Adrenal gland (tissue), 9 donors: ENCODE measurements at regions not wholly inside any gene's neighbourhood (a gene's known extent, or its start where the extent isn't known, plus 50 kb on each side); places are given as distances from the start of the nearest gene placed in this dataset.

Experiments used
- DNase-seq, 7 donors: peaks; one replicate each; pipeline ENCODE4 v3.0.0-alpha.2; 2019 to 2020
- H3K27ac ChIP-seq, 5 donors: fragments of 200-600 bp; sonication (generic) in 4 of 5; 1 replicate in 3 of 5; 2 replicates in 2 of 5; pipeline versions ENCODE4 v1.5.1 to v1.8.0; 2016 to 2020; ENCODE audit warnings: mild to moderate bottlenecking in 1 of 5
- H3K27me3 ChIP-seq: fragments of 200-600 bp; 2 replicates; pipeline ENCODE4 v1.8.0; 2021
- H3K36me3 ChIP-seq, 2 donors: fragments of 200-600 bp; replicated peaks in 1 of 2; 1 replicate in 1 of 2; 2 replicates in 1 of 2; pipeline versions ENCODE4 v1.5.1 to v1.8.0; 2018 to 2022
- H3K4me1 ChIP-seq, 2 donors: fragments of 200-600 bp; replicated peaks in 1 of 2; 1 replicate in 1 of 2; 2 replicates in 1 of 2; pipeline versions ENCODE4 v1.5.1 to v1.8.0; 2018 to 2021
- H3K4me3 ChIP-seq, 4 donors: fragments of 200-600 bp; sonication (generic) in 3 of 4; one replicate each; pipeline ENCODE4 v1.5.1; 2016 to 2018
- H3K9me3 ChIP-seq, 3 donors: fragments of 200-600 bp; sonication (generic) in 1 of 3; replicated peaks in 1 of 3; 1 replicate in 2 of 3; 2 replicates in 1 of 3; pipeline versions ENCODE4 v1.5.1 to v1.8.0; 2016 to 2021
- POLR2A ChIP-seq, 2 donors: fragments of 450-650 bp; IDR thresholded peaks; one replicate each; pipeline ENCODE4 v1.6.1; 2017; ENCODE audit warnings: antibody characterized with exemption in 2 of 2, mild to moderate bottlenecking in 2 of 2, moderate library complexity in 1 of 2
- WGBS, 4 donors: extraction: QIAGEN DNeasy Blood & Tissue Kit in 2 of 4; methylation state at CpG; one replicate each; pipeline versions ENCODE4 v1.1.5 to v1.1.7; 2013 to 2017; 5-methylcytosine and 5-hydroxymethylcytosine counted together
- intact Hi-C, 2 donors: fragments of 100-400 bp; cut with DNase I; formaldehyde crosslinking; loops; one replicate each; pipeline versions ENCODE4 v1.14.1 to v1.15.0; 2022 to 2023
- TF ChIP-seq, protein P1 (sequence below), 6 experiments: fragments of 450-650 bp in 4 of 6; fragments of 200-600 bp in 2 of 6; sonication (generic) in 1 of 6; IDR thresholded peaks; 1 replicate in 5 of 6; 2 replicates in 1 of 6; pipeline versions ENCODE4 v1.5.1 to v1.8.0; 2016 to 2021; ENCODE audit warnings: antibody characterized with exemption in 6 of 6, mild to moderate bottlenecking in 2 of 6, moderate library complexity in 1 of 6
- donor health status: healthy with polysubstance abuse.
- donor health status: Bipolar disorder and iron deficiency.
- donor health status: DM: yes; HTN: yes; CAD: no.
- donor health status: DM: no; HTN: no; CAD: no.
- donor health status: DM: no; HTN: no; CAD: no.

DNA sequence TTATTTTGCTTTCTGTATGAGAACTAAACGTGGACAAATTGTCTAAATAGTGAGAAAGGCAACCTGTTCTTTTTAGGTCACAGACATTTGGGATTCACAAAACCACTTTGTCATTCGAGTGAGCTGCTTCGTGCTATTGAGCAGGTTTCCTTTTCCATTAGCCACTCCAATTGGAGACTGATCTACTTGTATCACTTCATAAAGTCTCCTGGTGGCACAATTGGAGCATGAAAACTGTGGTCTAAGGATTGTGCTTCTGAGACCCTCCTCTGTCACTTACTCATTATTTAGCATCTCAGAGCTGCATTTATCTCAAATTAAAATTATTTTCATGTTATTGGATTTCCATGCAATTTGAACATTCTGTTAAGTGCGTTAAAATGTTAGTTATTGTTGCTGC, 397.7 kb downstream of the TDRD3 start:
- Histone ChIP-seq H3K36me3 (no peaks in the 10 kb centered on the region), H3K27ac (no peak overlapping the region), H3K4me1 (no peaks in the 10 kb centered on the region), H3K9me3 (no peaks in the 10 kb centered on the region), H3K27me3 (no peaks in the 10 kb centered on the region), H3K4me3 (no peak overlapping the region)
- intact Hi-C loops, result no loop called here
- no peak for DNase-seq
- 68 to 81% (median 75%) methylated on average over 4 of the region's 4 CpGs for WGBS, 4 donors
- no peak for TF ChIP-seq POLR2A (IDR thresholded peaks at IDR 0.05)
- TF ChIP-seq, protein P1, sequence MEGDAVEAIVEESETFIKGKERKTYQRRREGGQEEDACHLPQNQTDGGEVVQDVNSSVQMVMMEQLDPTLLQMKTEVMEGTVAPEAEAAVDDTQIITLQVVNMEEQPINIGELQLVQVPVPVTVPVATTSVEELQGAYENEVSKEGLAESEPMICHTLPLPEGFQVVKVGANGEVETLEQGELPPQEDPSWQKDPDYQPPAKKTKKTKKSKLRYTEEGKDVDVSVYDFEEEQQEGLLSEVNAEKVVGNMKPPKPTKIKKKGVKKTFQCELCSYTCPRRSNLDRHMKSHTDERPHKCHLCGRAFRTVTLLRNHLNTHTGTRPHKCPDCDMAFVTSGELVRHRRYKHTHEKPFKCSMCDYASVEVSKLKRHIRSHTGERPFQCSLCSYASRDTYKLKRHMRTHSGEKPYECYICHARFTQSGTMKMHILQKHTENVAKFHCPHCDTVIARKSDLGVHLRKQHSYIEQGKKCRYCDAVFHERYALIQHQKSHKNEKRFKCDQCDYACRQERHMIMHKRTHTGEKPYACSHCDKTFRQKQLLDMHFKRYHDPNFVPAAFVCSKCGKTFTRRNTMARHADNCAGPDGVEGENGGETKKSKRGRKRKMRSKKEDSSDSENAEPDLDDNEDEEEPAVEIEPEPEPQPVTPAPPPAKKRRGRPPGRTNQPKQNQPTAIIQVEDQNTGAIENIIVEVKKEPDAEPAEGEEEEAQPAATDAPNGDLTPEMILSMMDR (IDR thresholded peaks at IDR 0.05), result no peak

DNA sequence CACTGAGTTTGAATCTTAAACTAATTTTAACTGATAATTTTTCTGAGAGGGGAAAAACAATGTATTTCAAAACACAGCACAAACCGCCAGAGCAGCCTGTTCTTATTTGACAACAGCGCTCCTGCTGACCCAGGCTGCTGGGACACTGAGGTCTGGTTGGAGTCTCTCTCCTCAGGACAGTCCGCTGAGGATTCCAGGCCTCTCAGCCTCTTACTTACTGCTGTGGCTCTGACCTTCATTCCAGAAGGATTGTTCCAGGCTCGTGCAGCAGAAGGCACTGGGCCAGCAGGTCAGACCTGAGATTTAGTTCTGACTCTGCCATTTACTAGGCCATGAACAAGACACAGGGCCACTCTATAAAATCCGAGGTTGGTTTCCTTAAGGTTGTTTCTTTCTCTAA, 393.6 kb downstream of the TDRD3 start:
- Histone ChIP-seq H3K9me3 (no peaks in the 10 kb centered on the region), H3K4me3 (no peak overlapping the region), H3K27ac (no peak overlapping the region), H3K36me3 (no peaks in the 10 kb centered on the region), H3K4me1 (no peaks in the 10 kb centered on the region), H3K27me3 (no peaks in the 10 kb centered on the region)
- DNase-seq, result peak in 5 of 7 donors; percentile 10 to 50 (median 20)
- intact Hi-C loops, result no loop called here
- 65 to 69% (median 67%) methylated on average over 5 of the region's 5 CpGs for WGBS, 4 donors
- no peak for TF ChIP-seq POLR2A (IDR thresholded peaks at IDR 0.05)
- TF ChIP-seq, protein P1 (IDR thresholded peaks at IDR 0.05), result no peak

DNA sequence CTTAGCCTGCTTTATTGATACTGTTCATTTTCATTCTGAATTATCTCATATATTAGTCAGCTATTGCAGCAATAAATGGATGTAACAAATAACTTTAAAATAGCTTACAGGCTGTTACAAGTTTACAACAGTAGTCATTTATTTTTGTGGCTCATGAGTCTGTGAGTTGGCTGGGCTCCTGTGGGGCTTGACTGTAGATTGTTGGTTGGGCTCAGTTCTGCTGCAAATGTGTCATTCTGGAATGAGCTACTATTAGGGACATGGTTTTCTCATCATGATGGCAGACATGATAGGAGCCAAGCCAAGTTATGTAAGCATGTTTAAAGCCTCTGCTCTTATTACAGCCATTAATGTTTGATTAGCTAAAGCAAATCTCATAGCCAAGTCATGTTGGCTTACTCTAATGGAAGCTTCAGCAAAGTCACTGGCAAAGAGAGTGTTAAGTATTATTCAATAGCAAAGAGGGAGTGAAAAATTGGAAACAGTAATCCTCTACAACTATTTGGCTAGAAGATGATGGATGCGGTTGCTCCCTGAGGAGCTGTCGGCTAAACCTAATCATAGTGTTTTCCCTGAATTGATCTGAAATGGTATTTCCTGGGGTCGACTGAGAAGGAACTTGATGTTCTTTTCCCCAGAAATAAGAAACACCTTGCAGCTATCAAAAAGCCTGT, 391.3 kb downstream of the TDRD3 start:
- no peaks in the 10 kb centered on the region for H3K36me3 ChIP-seq
- H3K27me3 ChIP-seq, result no peaks in the 10 kb centered on the region
- H3K27ac ChIP-seq, result no peak overlapping the region
- H3K4me1 ChIP-seq, result no peaks in the 10 kb centered on the region
- H3K4me3 ChIP-seq, result no peak overlapping the region
- intact Hi-C loops, result no loop called here
- peak in 6 of 7 donors; percentile 33 to 73 (median 54) for DNase-seq
- no peaks in the 10 kb centered on the region for H3K9me3 ChIP-seq
- WGBS, 4 donors, result 67 to 78% (median 70%) methylated on average over 3 of the region's 3 CpGs
- TF ChIP-seq POLR2A (IDR thresholded peaks at IDR 0.05), result no peak
- TF ChIP-seq, protein P1 (IDR thresholded peaks at IDR 0.05), result no peak

DNA sequence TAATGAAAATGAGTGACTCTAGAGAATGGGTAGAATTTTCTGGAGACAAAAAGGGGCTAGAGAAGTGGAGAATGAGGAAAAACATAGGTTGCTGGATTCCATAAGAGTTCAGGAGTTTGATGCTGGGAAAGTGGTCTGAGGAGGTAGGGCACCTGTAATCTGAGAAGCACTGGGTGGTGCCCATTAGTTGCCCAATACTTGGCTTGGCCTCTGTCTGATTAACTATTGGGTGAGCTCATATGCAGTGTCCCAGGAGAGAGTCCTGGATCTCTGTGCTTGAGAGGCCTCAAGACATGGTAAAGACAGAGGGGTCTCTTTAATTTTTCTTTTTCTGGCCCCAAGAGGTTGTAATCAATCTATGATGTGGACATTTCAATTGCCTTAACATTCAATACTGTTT, 390.1 kb downstream of the TDRD3 start:
- intact Hi-C loops, result no loop called here
- no peaks in the 10 kb centered on the region for H3K27me3 ChIP-seq
- no peaks in the 10 kb centered on the region for H3K9me3 ChIP-seq
- no peaks in the 10 kb centered on the region for H3K4me1 ChIP-seq
- DNase-seq, result no peak
- no peak overlapping the region for H3K4me3 ChIP-seq
- no peak overlapping the region for H3K27ac ChIP-seq
- TF ChIP-seq, protein P1 (IDR thresholded peaks at IDR 0.05), result no peak
- TF ChIP-seq POLR2A (IDR thresholded peaks at IDR 0.05), result no peak
- no peaks in the 10 kb centered on the region for H3K36me3 ChIP-seq
